H1 (cell line): ENCODE measurements at regions not wholly inside any gene's neighbourhood (a gene's known extent, or its start where the extent isn't known, plus 50 kb on each side); places are given as distances from the start of the nearest gene placed in this dataset.
A peak's percentile ranks its signal among the peaks of the same experiment; 100 is the strongest.

Experiments used
- CTCF ChIA-PET: fragments of 300-600 bp; sonication (Branson Sonifier 250); formaldehyde crosslinking; loops from one replicate; lab custom pipeline; 2021; ENCODE audit not compliant: partially characterized antibody; lab: Charles Lee
- POLR2A ChIA-PET: fragments of 300-600 bp; sonication (Branson Sonifier 250); formaldehyde crosslinking; loops from one replicate; lab custom pipeline; 2021; ENCODE audit warnings: inconsistent platforms; ENCODE audit not compliant: partially characterized antibody; lab: Charles Lee
- DNase-seq, 2 experiments: peaks; one replicate each; pipeline versions ENCODE4 v3.0.0 to v3.0.0-alpha.2; 2010 to 2022; ENCODE audit warnings: low spot score in 2 of 2, low read depth in 1 of 2, mixed read lengths in 1 of 2
- FAIRE-seq: peaks from 2 replicates; lab custom pipeline; 2011; peaks lifted over from hg19 to GRCh38; lab: Jason Lieb, UNC
- H2AFZ ChIP-seq: 2 replicates; pipeline ENCODE4 v1.8.1; 2012; ENCODE audit warnings: low read length, inconsistent platforms
- H2AK5ac ChIP-seq: 2 replicates; pipeline ENCODE4 v1.6.1; 2013; ENCODE audit warnings: low read depth, low read length
- H2BK120ac ChIP-seq: replicated peaks from 2 replicates; pipeline ENCODE3; 2013; ENCODE audit warnings: low read depth, low read length, inconsistent platforms
- H2BK12ac ChIP-seq: 2 replicates; pipeline ENCODE4 v1.6.1; 2013; ENCODE audit warnings: low read depth, low read length
- H2BK15ac ChIP-seq: 2 replicates; pipeline ENCODE4 v1.6.1; 2013; ENCODE audit warnings: low read length
- H2BK20ac ChIP-seq: 2 replicates; pipeline ENCODE4 v1.6.1; 2013; ENCODE audit warnings: low read length
- H2BK5ac ChIP-seq: 2 replicates; pipeline ENCODE4 v1.6.1; 2013; ENCODE audit warnings: low read depth, low read length
- H3K14ac ChIP-seq: 2 replicates; pipeline ENCODE4 v1.6.1; 2013; ENCODE audit warnings: inconsistent platforms; ENCODE audit not compliant: insufficient read length
- H3K18ac ChIP-seq: 2 replicates; pipeline ENCODE4 v1.6.1; 2013; ENCODE audit warnings: low read length; ENCODE audit errors: extremely low read depth
- H3K23ac ChIP-seq: 2 replicates; pipeline ENCODE4 v1.6.1; 2013; ENCODE audit warnings: inconsistent platforms; ENCODE audit not compliant: insufficient read length
- H3K23me2 ChIP-seq: 2 replicates; pipeline ENCODE4 v1.6.1; 2013; ENCODE audit warnings: low read depth, low read length
- H3K27ac ChIP-seq: 2 replicates; pipeline ENCODE4 v1.6.1; 2011; ENCODE audit warnings: low read depth, low read length, inconsistent platforms
- H3K27me3 ChIP-seq, 4 experiments: replicated peaks in 1 of 4; 1 replicate in 1 of 4; 2 replicates in 3 of 4; pipeline versions ENCODE4 v1.6.1 to v1.8.1; 2011 to 2013; ENCODE audit warnings: low read length in 3 of 4, mild to moderate bottlenecking in 3 of 4, inconsistent platforms in 2 of 4, mixed read lengths in 2 of 4, moderate library complexity in 1 of 4; ENCODE audit not compliant: control insufficient read depth in 3 of 4, insufficient read depth in 3 of 4; ENCODE audit errors: extremely low read depth in 1 of 4
- H3K36me3 ChIP-seq, 4 experiments: 2 replicates each; pipeline versions ENCODE4 v1.6.1 to v1.8.1; 2011 to 2013; ENCODE audit warnings: mild to moderate bottlenecking in 4 of 4, low read length in 3 of 4, moderate library complexity in 2 of 4, control low read depth in 1 of 4, inconsistent platforms in 1 of 4; ENCODE audit not compliant: insufficient read depth in 4 of 4, control insufficient read depth in 2 of 4
- H3K4ac ChIP-seq: replicated peaks from 2 replicates; pipeline ENCODE3; 2013; ENCODE audit warnings: low read length, low read depth, mixed read lengths, inconsistent platforms; ENCODE audit not compliant: insufficient read length
- H3K4me1 ChIP-seq, 4 experiments: replicated peaks in 1 of 4; 1 replicate in 1 of 4; 2 replicates in 3 of 4; pipeline versions ENCODE4 v1.6.1 to v1.8.1; 2011 to 2013; ENCODE audit warnings: low read length in 3 of 4, inconsistent platforms in 2 of 4, mixed read lengths in 1 of 4; ENCODE audit not compliant: insufficient read depth in 4 of 4, control insufficient read depth in 3 of 4
- H3K4me2 ChIP-seq, 2 experiments: 2 replicates each; pipeline versions ENCODE4 v1.6.1 to v1.8.1; 2011 to 2013; ENCODE audit warnings: low read depth in 2 of 2, low read length in 2 of 2, control low read depth in 1 of 2, inconsistent platforms in 1 of 2, mild to moderate bottlenecking in 1 of 2; ENCODE audit not compliant: insufficient read depth in 1 of 2
- H3K4me3 ChIP-seq, 4 experiments: fragments of 200-600, 300-600 bp in 1 of 4; sonication (generic), shearing (Covaris generic), sonication (Bioruptor Twin) in 1 of 4; 2 replicates each; pipeline versions ENCODE4 v1.5.1 to v1.8.1; 2011 to 2016; ENCODE audit warnings: low read length in 4 of 4, low read depth in 3 of 4, control low read depth in 2 of 4, inconsistent platforms in 2 of 4, mild to moderate bottlenecking in 2 of 4, mixed read lengths in 1 of 4, moderate library complexity in 1 of 4; ENCODE audit not compliant: insufficient read depth in 2 of 4; ENCODE audit errors: extremely low read depth in 1 of 4
- H3K56ac ChIP-seq: replicated peaks from 2 replicates; pipeline ENCODE3; 2013; ENCODE audit warnings: low read depth, mild to moderate bottlenecking, mixed read lengths, low read length, inconsistent platforms; ENCODE audit not compliant: insufficient read length
- H3K79me1 ChIP-seq: 2 replicates; pipeline ENCODE4 v1.6.1; 2013; ENCODE audit warnings: low read depth, low read length, control low read depth
- H3K79me2 ChIP-seq, 2 experiments: 2 replicates each; pipeline versions ENCODE4 v1.6.1 to v1.8.1; 2012 to 2013; ENCODE audit warnings: low read length in 2 of 2, mild to moderate bottlenecking in 2 of 2, inconsistent platforms in 1 of 2; ENCODE audit not compliant: insufficient read depth in 2 of 2, control insufficient read depth in 1 of 2
- H3K9ac ChIP-seq, 4 experiments: replicated peaks in 1 of 4; 1 replicate in 1 of 4; 2 replicates in 3 of 4; pipeline versions ENCODE4 v1.6.1 to v1.8.1; 2011 to 2013; ENCODE audit warnings: low read depth in 3 of 4, low read length in 3 of 4, control low read depth in 2 of 4, mild to moderate bottlenecking in 2 of 4, moderate library complexity in 2 of 4, inconsistent platforms in 1 of 4; ENCODE audit errors: extremely low read depth in 1 of 4
- H3K9me3 ChIP-seq, 2 experiments: 2 replicates each; pipeline versions ENCODE4 v1.6.1 to v1.8.1; 2012 to 2013; ENCODE audit warnings: mild to moderate bottlenecking in 2 of 2, moderate library complexity in 2 of 2, control low read depth in 1 of 2, inconsistent platforms in 1 of 2, low read depth in 1 of 2, low read length in 1 of 2, mixed read lengths in 1 of 2; ENCODE audit not compliant: insufficient read depth in 2 of 2
- H4K20me1 ChIP-seq, 2 experiments: replicated peaks in 1 of 2; 2 replicates each; pipeline versions ENCODE3 to v1.8.1; 2011 to 2013; ENCODE audit warnings: inconsistent platforms in 2 of 2, low read length in 2 of 2, mild to moderate bottlenecking in 1 of 2; ENCODE audit not compliant: insufficient read depth in 2 of 2, control insufficient read depth in 1 of 2
- H4K5ac ChIP-seq: 2 replicates; pipeline ENCODE4 v1.6.1; 2013; ENCODE audit warnings: low read length, low read depth, mixed read lengths, inconsistent platforms; ENCODE audit not compliant: insufficient read length
- H4K8ac ChIP-seq: 2 replicates; pipeline ENCODE4 v1.8.0; 2013; ENCODE audit warnings: mild to moderate bottlenecking, moderate library complexity, low read length, inconsistent platforms; ENCODE audit not compliant: insufficient read depth; ENCODE audit errors: extremely low read depth
- H4K91ac ChIP-seq: replicated peaks from 2 replicates; pipeline ENCODE3; 2013; ENCODE audit warnings: low read length, mixed read lengths, inconsistent platforms; ENCODE audit not compliant: insufficient read length
- WGBS, 2 experiments: shearing (Covaris generic) in 1 of 2; methylation state at CpG; one replicate each; pipeline versions ENCODE4 v1.1.6 to v1.1.7; 2013 to 2015; ENCODE audit warnings: low lambda C conversion rate in 2 of 2, mixed read lengths in 2 of 2, inconsistent platforms in 1 of 2, low coverage in 1 of 2, missing lambda C conversion rate in 1 of 2; ENCODE audit not compliant: insufficient replicate concordance in 2 of 2, insufficient coverage in 1 of 2, insufficient read length in 1 of 2; ENCODE audit errors: extremely low coverage in 1 of 2, missing lambda C conversion rate in 1 of 2; 5-methylcytosine and 5-hydroxymethylcytosine counted together
- TF ChIP-seq, protein P1 (sequence below): IDR thresholded peaks from 2 replicates; pipeline ENCODE4 v1.6.1; 2011; ENCODE audit warnings: low read length, improper control_type of control experiment

DNA sequence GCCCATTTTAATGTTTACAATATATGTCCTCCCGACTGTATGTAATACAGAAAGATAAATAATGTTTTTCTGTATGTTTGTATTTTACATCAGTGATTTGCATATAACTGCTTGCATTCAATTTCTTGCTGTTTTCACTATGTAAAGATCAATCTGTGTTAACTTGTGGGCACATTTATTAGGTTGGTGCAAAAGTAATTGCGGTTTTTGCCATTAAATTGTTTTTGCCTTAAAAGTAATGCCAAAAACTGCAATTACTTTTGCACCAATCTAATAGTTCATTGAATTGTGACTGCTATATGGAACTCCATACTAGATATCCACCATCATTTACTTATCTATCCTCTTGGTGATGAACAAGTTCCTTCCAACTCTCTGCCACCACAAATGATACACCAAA is 73.9 kb upstream of the SRD5A3 start:
- Histone ChIP-seq H2BK120ac (peak overlapping the region; percentile 29), H3K23ac (no peak overlapping the region), H3K4ac (peak overlapping the region; percentile 92), H3K27me3 (no peaks in the 10 kb centered on the region), H4K91ac (peak overlapping the region; percentile 61), H4K5ac (no peak overlapping the region), H3K79me1 (no peaks in the 10 kb centered on the region), H2AK5ac (no peak overlapping the region), H3K23me2 (no peaks in the 10 kb centered on the region), H3K56ac (no peak overlapping the region), H3K9ac (no peak overlapping the region), H4K20me1 (no peaks in the 10 kb centered on the region), H2BK12ac (peak overlapping the region; percentile 45; the same call in 1 of the 2 replicates), H3K4me1 (peaks cover 0 to 6% (median 3%) of the 10 kb centered on the region in 4 experiments; a peak in 4 of 7 replicates), H3K27ac (no peak overlapping the region), H3K4me2 (no peak overlapping the region), H3K9me3 (no peaks in the 10 kb centered on the region), H2BK20ac (peak overlapping the region; percentile 91), H3K36me3 (no peaks in the 10 kb centered on the region), H3K18ac (no peak overlapping the region), H2AFZ (peak overlapping the region; percentile 92; the same call in 1 of the 2 replicates), H4K8ac (no peak overlapping the region), H2BK15ac (no peak overlapping the region), H3K14ac (no peak overlapping the region), H3K4me3 (no peak overlapping the region), H2BK5ac (no peak overlapping the region), H3K79me2 (no peaks in the 10 kb centered on the region)
- DNase-seq, result no peak
- WGBS, 2 experiments, result 80% methylated on average over 2 of the region's 2 CpGs; no CpG with 5 or more reads in 1 of the 2 experiments
- POLR2A ChIA-PET, result no interaction called here
- CTCF ChIA-PET, result interaction anchor here (1.0 kb wide), 1 partner anchor 88 kb away, joined by 3 read pairs; no protein-coding TSS in a partner anchor
- no peak for FAIRE-seq
- TF ChIP-seq, protein P1, sequence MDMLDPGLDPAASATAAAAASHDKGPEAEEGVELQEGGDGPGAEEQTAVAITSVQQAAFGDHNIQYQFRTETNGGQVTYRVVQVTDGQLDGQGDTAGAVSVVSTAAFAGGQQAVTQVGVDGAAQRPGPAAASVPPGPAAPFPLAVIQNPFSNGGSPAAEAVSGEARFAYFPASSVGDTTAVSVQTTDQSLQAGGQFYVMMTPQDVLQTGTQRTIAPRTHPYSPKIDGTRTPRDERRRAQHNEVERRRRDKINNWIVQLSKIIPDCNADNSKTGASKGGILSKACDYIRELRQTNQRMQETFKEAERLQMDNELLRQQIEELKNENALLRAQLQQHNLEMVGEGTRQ, result no peak
